Hepatocyte (in vitro differentiated cells): ENCODE measurements at regions not wholly inside any gene's neighbourhood (a gene's known extent, or its start where the extent isn't known, plus 50 kb on each side); places are given as distances from the start of the nearest gene placed in this dataset.

Experiments used
- CTCF ChIP-seq: fragments of 200-600 bp; sonication (generic); IDR thresholded peaks from 2 replicates; pipeline ENCODE4 v1.5.1; 2016; ENCODE audit warnings: antibody characterized with exemption, mild to moderate bottlenecking; ENCODE audit not compliant: poor library complexity
- EZH2 ChIP-seq: fragments of 200-600 bp; sonication (generic); IDR thresholded peaks from 2 replicates; pipeline ENCODE4 v1.6.1; 2016; ENCODE audit warnings: antibody characterized with exemption, mild to moderate bottlenecking, borderline replicate concordance
- EZH2phosphoT487 ChIP-seq: fragments of 200-600 bp; sonication (generic); IDR thresholded peaks from one replicate; pipeline ENCODE4 v1.6.1; 2018; ENCODE audit warnings: antibody characterized with exemption, mild to moderate bottlenecking, low read depth, moderate library complexity; ENCODE audit not compliant: unreplicated experiment, severe bottlenecking

DNA sequence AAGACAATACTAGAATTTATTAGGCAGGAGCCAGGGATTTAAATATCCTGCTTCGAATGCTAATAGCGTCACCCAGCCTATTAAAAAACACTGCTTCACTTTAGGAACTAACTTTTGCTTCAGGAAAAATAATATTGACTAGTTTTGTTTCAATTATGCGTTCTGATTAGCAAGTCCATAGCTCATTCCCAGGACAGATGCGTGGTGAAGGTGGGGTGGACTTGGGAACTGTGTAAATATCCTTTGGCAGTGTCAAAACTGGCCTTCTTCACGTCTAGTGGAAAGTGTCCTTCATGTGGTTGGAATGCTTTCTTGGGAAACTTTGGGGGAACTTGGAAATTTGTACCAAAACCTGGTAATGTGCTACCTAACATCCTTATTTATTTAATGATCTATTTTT lies 474.8 kb upstream of the NOVA1 start:
- TF ChIP-seq CTCF: no peak
- no peak for TF ChIP-seq EZH2phosphoT487
- TF ChIP-seq EZH2: no peak
